ENCODE measurements at regions not wholly inside any gene's neighbourhood (a gene's known extent, or its start where the extent isn't known, plus 50 kb on each side); places are given as distances from the start of the nearest gene placed in this dataset.

DNA sequence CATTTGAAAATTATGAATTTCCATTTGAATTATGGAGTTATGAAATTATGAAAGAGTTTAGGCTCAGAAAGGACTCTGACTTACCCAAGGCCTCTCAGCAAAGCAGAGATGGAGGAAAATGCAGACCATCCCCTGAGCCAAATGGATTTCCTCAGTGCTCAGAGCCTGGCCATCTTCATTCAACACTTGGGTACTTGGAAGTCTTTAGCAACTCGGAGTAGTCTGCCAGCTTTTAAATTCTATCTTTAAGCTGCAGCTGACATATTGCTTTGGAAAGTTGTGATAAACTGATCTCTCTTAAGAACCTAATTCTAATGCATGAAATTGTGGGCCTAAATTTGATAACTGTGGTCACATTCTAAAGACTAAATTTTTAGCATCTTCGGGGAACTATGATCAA, 315.4 kb downstream of the SAMD5 start:
- Histone ChIP-seq H3K9ac (ENCODE audit: insufficient read length, low read depth) (no peak overlapping the region), H3K27me3 (ENCODE audit: insufficient read depth, insufficient read length) (no peaks in the 10 kb centered on the region), H3K4me1 (ENCODE audit: insufficient read depth, insufficient read length) (no peaks in the 10 kb centered on the region), H3K36me3 (ENCODE audit: insufficient read depth, insufficient read length, low read length) (no peaks in the 10 kb centered on the region), H3K9me3 (ENCODE audit: insufficient read depth, low read length) (no peaks in the 10 kb centered on the region), H3K4me3 (ENCODE audit: insufficient read length, low read depth) (no peak overlapping the region)
- no peak for TF ChIP-seq ZNF274 (IDR thresholded peaks at IDR 0.05; ENCODE audit: low read depth, low read length)
- TF ChIP-seq SUZ12 (IDR thresholded peaks at IDR 0.05; ENCODE audit: extremely low read depth, insufficient read depth, insufficient read length) = no peak
- no peak for TF ChIP-seq YY1 (IDR thresholded peaks at IDR 0.05; ENCODE audit: insufficient read depth, insufficient read length)
- no peak for DNase-seq (ENCODE audit: low read depth, low spot score)

DNA sequence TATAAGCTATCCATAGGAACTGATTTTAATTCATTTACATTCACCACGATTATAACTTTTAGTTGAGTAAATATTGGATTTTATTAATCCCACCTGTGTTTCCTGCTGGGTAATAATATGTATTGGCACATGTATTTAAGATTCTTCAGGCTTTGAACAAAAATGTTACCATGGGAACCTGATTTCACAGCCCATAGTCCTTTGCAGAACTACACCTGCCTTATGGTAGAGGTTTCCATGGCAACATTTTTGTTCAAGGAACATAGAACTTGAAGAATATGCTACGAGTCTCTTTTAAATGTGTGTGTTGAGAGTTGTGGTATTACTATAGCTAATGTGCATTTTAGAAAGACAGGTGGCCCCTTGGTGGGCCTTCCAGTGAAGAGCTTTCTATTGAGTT, 317.4 kb downstream of the SAMD5 start:
- no peaks in the 10 kb centered on the region for H3K9me3 ChIP-seq (ENCODE audit: insufficient read depth, low read length)
- TF ChIP-seq ZNF274 (IDR thresholded peaks at IDR 0.05; ENCODE audit: low read depth, low read length) (no peak), YY1 (IDR thresholded peaks at IDR 0.05; ENCODE audit: insufficient read depth, insufficient read length) (no peak), SUZ12 (IDR thresholded peaks at IDR 0.05; ENCODE audit: extremely low read depth, insufficient read depth, insufficient read length) (no peak)
- H3K36me3 ChIP-seq (ENCODE audit: insufficient read depth, insufficient read length, low read length) = no peaks in the 10 kb centered on the region
- H3K4me1 ChIP-seq (ENCODE audit: insufficient read depth, insufficient read length) = no peaks in the 10 kb centered on the region
- no peak for DNase-seq (ENCODE audit: low read depth, low spot score)
- H3K27me3 ChIP-seq (ENCODE audit: insufficient read depth, insufficient read length) = no peaks in the 10 kb centered on the region
- H3K4me3 ChIP-seq (ENCODE audit: insufficient read length, low read depth) = no peak overlapping the region
- H3K9ac ChIP-seq (ENCODE audit: insufficient read length, low read depth) = no peak overlapping the region

DNA sequence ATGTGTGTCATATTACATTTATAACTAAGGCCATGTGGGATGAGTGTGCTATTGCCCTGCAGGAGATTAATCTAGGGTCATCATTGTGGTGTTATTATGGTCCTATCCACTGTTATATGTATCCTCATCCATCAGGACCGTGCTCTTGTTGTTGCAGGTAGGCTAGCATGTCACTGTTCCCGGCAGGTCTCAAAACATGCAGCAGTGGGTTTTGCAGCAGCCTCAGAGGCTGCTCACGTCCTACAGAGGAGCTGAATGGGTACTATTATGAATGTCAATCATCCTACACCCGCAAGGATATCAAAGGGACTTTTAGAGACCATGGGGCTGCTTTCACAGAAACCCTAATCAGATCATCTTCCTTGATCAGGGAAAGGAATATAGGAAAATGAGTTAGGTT, 318.2 kb downstream of the SAMD5 start:
- TF ChIP-seq YY1 (IDR thresholded peaks at IDR 0.05; ENCODE audit: insufficient read depth, insufficient read length) (no peak), ZNF274 (IDR thresholded peaks at IDR 0.05; ENCODE audit: low read depth, low read length) (no peak), SUZ12 (IDR thresholded peaks at IDR 0.05; ENCODE audit: extremely low read depth, insufficient read depth, insufficient read length) (no peak)
- Histone ChIP-seq H3K9me3 (ENCODE audit: insufficient read depth, low read length) (no peaks in the 10 kb centered on the region), H3K27me3 (ENCODE audit: insufficient read depth, insufficient read length) (no peaks in the 10 kb centered on the region), H3K4me1 (ENCODE audit: insufficient read depth, insufficient read length) (no peaks in the 10 kb centered on the region), H3K9ac (ENCODE audit: insufficient read length, low read depth) (no peak overlapping the region), H3K4me3 (ENCODE audit: insufficient read length, low read depth) (no peak overlapping the region), H3K36me3 (ENCODE audit: insufficient read depth, insufficient read length, low read length) (no peaks in the 10 kb centered on the region)
- no peak for DNase-seq (ENCODE audit: low read depth, low spot score)

DNA sequence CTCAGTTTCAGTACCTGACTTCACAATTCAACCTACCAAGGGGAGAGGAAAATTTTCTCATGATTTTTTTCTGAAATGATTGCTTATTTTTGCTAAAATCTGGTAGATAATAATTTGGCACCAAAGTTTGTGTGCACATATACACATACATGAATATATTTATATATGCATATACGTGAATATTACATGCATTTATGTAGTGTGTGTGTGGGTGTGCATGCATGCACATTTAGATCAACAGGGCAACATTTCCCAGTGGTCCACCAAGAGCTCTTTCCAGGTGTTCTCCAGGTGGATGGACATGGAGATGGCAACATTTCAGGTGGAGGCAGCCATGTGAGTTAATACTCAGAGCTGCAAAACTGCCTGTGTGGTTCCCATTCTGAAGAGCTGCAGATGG, 320.9 kb downstream of the SAMD5 start:
- Histone ChIP-seq H3K9me3 (ENCODE audit: insufficient read depth, low read length) (no peaks in the 10 kb centered on the region), H3K4me1 (ENCODE audit: insufficient read depth, insufficient read length) (no peaks in the 10 kb centered on the region), H3K27me3 (ENCODE audit: insufficient read depth, insufficient read length) (no peaks in the 10 kb centered on the region), H3K9ac (ENCODE audit: insufficient read length, low read depth) (no peak overlapping the region), H3K4me3 (ENCODE audit: insufficient read length, low read depth) (no peak overlapping the region), H3K36me3 (ENCODE audit: insufficient read depth, insufficient read length, low read length) (no peaks in the 10 kb centered on the region)
- no peak for DNase-seq (ENCODE audit: low read depth, low spot score)
- TF ChIP-seq ZNF274 (IDR thresholded peaks at IDR 0.05; ENCODE audit: low read depth, low read length) = no peak
- no peak for TF ChIP-seq SUZ12 (IDR thresholded peaks at IDR 0.05; ENCODE audit: extremely low read depth, insufficient read depth, insufficient read length)
- no peak for TF ChIP-seq YY1 (IDR thresholded peaks at IDR 0.05; ENCODE audit: insufficient read depth, insufficient read length)

GRCh38 chr6:147829835-147830234, 321.3 kb downstream of the SAMD5 start:
- Histone ChIP-seq H3K36me3 (ENCODE audit: insufficient read depth, insufficient read length, low read length) (no peaks in the 10 kb centered on the region), H3K9ac (ENCODE audit: insufficient read length, low read depth) (no peak overlapping the region), H3K9me3 (ENCODE audit: insufficient read depth, low read length) (no peaks in the 10 kb centered on the region), H3K4me3 (ENCODE audit: insufficient read length, low read depth) (no peak overlapping the region), H3K27me3 (ENCODE audit: insufficient read depth, insufficient read length) (no peaks in the 10 kb centered on the region), H3K4me1 (ENCODE audit: insufficient read depth, insufficient read length) (no peaks in the 10 kb centered on the region)
- TF ChIP-seq YY1 (IDR thresholded peaks at IDR 0.05; ENCODE audit: insufficient read depth, insufficient read length) (no peak), SUZ12 (IDR thresholded peaks at IDR 0.05; ENCODE audit: extremely low read depth, insufficient read depth, insufficient read length) (no peak), ZNF274 (IDR thresholded peaks at IDR 0.05; ENCODE audit: low read depth, low read length) (no peak)
- no peak for DNase-seq (ENCODE audit: low read depth, low spot score)

DNA sequence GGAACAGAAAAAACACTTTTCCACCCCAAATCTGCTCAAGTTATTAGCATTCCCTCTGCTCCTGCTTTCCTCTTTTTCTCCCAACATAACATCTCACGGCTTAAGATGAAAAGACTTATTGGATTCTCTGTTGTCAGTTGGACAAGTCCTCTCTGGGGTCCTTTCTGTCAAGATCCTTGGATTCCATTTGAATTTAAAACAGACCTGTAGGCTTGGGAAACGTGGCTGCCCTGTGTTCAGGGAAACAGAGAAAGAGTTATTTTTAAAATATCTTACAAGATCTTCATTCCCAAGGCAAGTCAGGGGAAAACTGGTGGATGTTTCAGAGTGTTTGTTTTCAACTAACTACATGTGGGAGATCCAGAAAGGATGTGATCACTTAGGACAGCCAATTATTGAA, 322.9 kb downstream of the SAMD5 start:
- Histone ChIP-seq H3K27me3 (ENCODE audit: insufficient read depth, insufficient read length) (no peaks in the 10 kb centered on the region), H3K9me3 (ENCODE audit: insufficient read depth, low read length) (no peaks in the 10 kb centered on the region), H3K4me3 (ENCODE audit: insufficient read length, low read depth) (no peak overlapping the region), H3K9ac (ENCODE audit: insufficient read length, low read depth) (no peak overlapping the region), H3K36me3 (ENCODE audit: insufficient read depth, insufficient read length, low read length) (no peaks in the 10 kb centered on the region), H3K4me1 (ENCODE audit: insufficient read depth, insufficient read length) (no peaks in the 10 kb centered on the region)
- no peak for DNase-seq (ENCODE audit: low read depth, low spot score)
- no peak for TF ChIP-seq YY1 (IDR thresholded peaks at IDR 0.05; ENCODE audit: insufficient read depth, insufficient read length)
- TF ChIP-seq SUZ12 (IDR thresholded peaks at IDR 0.05; ENCODE audit: extremely low read depth, insufficient read depth, insufficient read length) = no peak
- no peak for TF ChIP-seq ZNF274 (IDR thresholded peaks at IDR 0.05; ENCODE audit: low read depth, low read length)

DNA sequence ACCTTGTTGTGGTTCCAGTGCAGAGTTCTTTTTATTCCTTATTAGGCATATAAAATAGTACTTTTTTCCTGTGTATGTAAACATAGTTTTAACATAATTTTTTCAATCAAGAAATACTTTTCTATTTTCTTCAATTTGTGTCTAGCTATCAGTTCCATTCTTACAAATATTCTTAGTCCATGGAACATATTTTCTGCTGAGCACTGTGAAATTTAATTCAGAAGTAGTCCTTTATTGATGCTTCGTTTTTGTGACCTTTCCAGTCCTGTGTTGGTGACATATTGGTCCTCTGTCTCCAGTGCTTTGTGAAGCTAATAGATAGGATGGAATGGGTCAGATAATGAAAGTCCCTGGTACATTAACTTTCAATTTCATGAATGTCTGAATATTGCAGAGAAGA, 325.1 kb downstream of the SAMD5 start:
- Histone ChIP-seq H3K4me1 (ENCODE audit: insufficient read depth, insufficient read length) (no peaks in the 10 kb centered on the region), H3K36me3 (ENCODE audit: insufficient read depth, insufficient read length, low read length) (no peaks in the 10 kb centered on the region), H3K9ac (ENCODE audit: insufficient read length, low read depth) (no peak overlapping the region), H3K4me3 (ENCODE audit: insufficient read length, low read depth) (no peak overlapping the region), H3K9me3 (ENCODE audit: insufficient read depth, low read length) (no peaks in the 10 kb centered on the region), H3K27me3 (ENCODE audit: insufficient read depth, insufficient read length) (no peaks in the 10 kb centered on the region)
- DNase-seq (ENCODE audit: low read depth, low spot score) = no peak
- TF ChIP-seq YY1 (IDR thresholded peaks at IDR 0.05; ENCODE audit: insufficient read depth, insufficient read length) = no peak
- TF ChIP-seq SUZ12 (IDR thresholded peaks at IDR 0.05; ENCODE audit: extremely low read depth, insufficient read depth, insufficient read length) = no peak
- no peak for TF ChIP-seq ZNF274 (IDR thresholded peaks at IDR 0.05; ENCODE audit: low read depth, low read length)

All from NT2/D1 (cell line).